GM12891 (cell line): ENCODE measurements at regions not wholly inside any gene's neighbourhood (a gene's known extent, or its start where the extent isn't known, plus 50 kb on each side); places are given as distances from the start of the nearest gene placed in this dataset.

Source experiments
- POLR2A ChIP-seq: IDR thresholded peaks from 2 replicates; pipeline ENCODE4 v1.6.1; 2011; ENCODE audit warnings: low read depth, low read length, control low read depth
- POLR2AphosphoS5 ChIP-seq: IDR thresholded peaks from 2 replicates; pipeline ENCODE4 v1.6.1; 2011; ENCODE audit warnings: low read depth, low read length, control low read depth
- TAF1 ChIP-seq: IDR thresholded peaks from 2 replicates; pipeline ENCODE4 v1.6.1; 2011; ENCODE audit warnings: low read depth, low read length, control low read depth

DNA sequence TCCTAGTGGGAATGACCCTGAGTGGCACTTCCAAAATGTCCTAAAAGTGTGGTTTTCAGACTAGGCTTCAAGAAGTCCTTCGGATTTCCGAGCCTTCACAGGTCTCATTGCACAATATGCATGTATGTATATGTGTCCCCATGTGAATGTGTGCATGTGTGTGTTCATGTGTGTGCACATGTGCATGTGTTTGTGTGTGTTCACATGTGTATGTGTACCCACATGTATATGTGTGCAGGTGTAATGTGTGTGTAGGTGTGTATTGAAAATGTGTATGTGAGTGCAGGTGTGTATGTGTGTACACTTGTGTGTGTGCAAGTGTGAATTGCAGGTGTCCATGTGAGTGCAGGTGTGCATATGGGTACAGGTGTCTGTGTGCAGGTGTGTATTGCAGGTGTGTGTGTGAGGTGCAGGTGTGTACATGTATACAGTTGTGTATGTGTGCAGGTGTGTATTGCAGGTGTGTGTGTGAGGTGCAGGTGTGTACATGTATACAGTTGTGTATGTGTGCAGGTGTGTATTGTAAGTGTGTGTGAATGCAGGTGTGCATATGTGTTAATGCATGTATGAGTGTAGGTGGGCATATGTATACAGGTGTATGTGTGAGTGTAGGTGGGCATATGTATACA, 124.4 kb upstream of the EPB41L3 start:
- TF ChIP-seq POLR2A (no peak), TAF1 (no peak), POLR2AphosphoS5 (no peak)
